A673 (cell line): ENCODE measurements at regions not wholly inside any gene's neighbourhood (a gene's known extent, or its start where the extent isn't known, plus 50 kb on each side); places are given as distances from the start of the nearest gene placed in this dataset.

Source experiments
- BruUV-seq: library from RNA; stranded (reverse); fragments of 400-500 nt; replicated peaks from 2 replicates; lab custom pipeline; 2021; lab: Mats Ljungman, UMichigan
- CTCF ChIA-PET: fragments of 300-600 bp; sonication (Branson Sonifier 250); formaldehyde crosslinking; loops from one replicate; lab custom pipeline; 2022; ENCODE audit warnings: antibody characterized with exemption; lab: Charles Lee
- POLR2A ChIA-PET: fragments of 300-600 bp; sonication (Branson Sonifier 250); formaldehyde crosslinking; loops from one replicate; lab custom pipeline; 2022; ENCODE audit warnings: antibody characterized with exemption; ENCODE audit not compliant: low non-redundant PET; lab: Charles Lee
- DNase-seq: peaks from one replicate; pipeline ENCODE4 v3.0.0-alpha.2; 2015; ENCODE audit warnings: low spot score
- H3K27ac ChIP-seq: fragments of 200-600 bp; sonication (generic); 2 replicates; pipeline ENCODE4 v1.5.1; 2016; ENCODE audit warnings: mixed run types, low read depth, mild to moderate bottlenecking, mixed read lengths, antibody characterized with exemption, low read length; ENCODE audit not compliant: poor library complexity, severe bottlenecking
- H3K27me3 ChIP-seq: fragments of 200-600 bp; sonication (generic); replicated peaks from 2 replicates; pipeline ENCODE4 v1.6.1; 2017; ENCODE audit warnings: mixed run types, low read depth, mild to moderate bottlenecking, mixed read lengths, antibody characterized with exemption, low read length; ENCODE audit not compliant: insufficient read depth, poor library complexity
- H3K36me3 ChIP-seq: fragments of 200-600 bp; sonication (generic); 2 replicates; pipeline ENCODE4 v1.6.1; 2016; ENCODE audit warnings: mixed run types, mild to moderate bottlenecking, mixed read lengths, antibody characterized with exemption, low read length; ENCODE audit not compliant: insufficient read depth, poor library complexity, severe bottlenecking
- H3K4me1 ChIP-seq: fragments of 200-600 bp; sonication (generic); 2 replicates; pipeline ENCODE4 v1.6.1; 2017; ENCODE audit warnings: mixed run types, mild to moderate bottlenecking, mixed read lengths, antibody characterized with exemption, low read length; ENCODE audit not compliant: insufficient read depth, poor library complexity, severe bottlenecking
- H3K4me3 ChIP-seq: fragments of 200-600 bp; sonication (generic); 2 replicates; pipeline ENCODE4 v1.5.1; 2016; ENCODE audit warnings: low read depth, mixed run types, mild to moderate bottlenecking, mixed read lengths, low read length; ENCODE audit not compliant: poor library complexity, severe bottlenecking
- H3K9me3 ChIP-seq: fragments of 200-600 bp; sonication (generic); 2 replicates; pipeline ENCODE4 v1.6.1; 2016; ENCODE audit warnings: mixed run types, low read depth, mild to moderate bottlenecking, mixed read lengths, antibody characterized with exemption, low read length; ENCODE audit not compliant: poor library complexity, severe bottlenecking
- EZH2 ChIP-seq: fragments of 200-600 bp; sonication (generic); IDR thresholded peaks from 2 replicates; pipeline ENCODE4 v1.6.1; 2017; ENCODE audit warnings: borderline replicate concordance, low read depth, mild to moderate bottlenecking, mixed read lengths, antibody characterized with exemption, low read length; ENCODE audit not compliant: poor library complexity, severe bottlenecking
- intact Hi-C: fragments of 100-400 bp; cut with micrococcal nuclease; formaldehyde crosslinking; loops from one replicate; pipeline ENCODE4 v1.10.0; 2022; ENCODE audit not compliant: unreplicated experiment
- TF ChIP-seq, protein P1 (sequence below): fragments of 300-800, 200-600 bp; sonication (generic); conservative IDR thresholded peaks from 2 replicates; pipeline ENCODE4 v1.5.1; 2017; ENCODE audit warnings: low read depth, mild to moderate bottlenecking, antibody characterized with exemption, low read length, moderate library complexity, mixed read lengths

DNA sequence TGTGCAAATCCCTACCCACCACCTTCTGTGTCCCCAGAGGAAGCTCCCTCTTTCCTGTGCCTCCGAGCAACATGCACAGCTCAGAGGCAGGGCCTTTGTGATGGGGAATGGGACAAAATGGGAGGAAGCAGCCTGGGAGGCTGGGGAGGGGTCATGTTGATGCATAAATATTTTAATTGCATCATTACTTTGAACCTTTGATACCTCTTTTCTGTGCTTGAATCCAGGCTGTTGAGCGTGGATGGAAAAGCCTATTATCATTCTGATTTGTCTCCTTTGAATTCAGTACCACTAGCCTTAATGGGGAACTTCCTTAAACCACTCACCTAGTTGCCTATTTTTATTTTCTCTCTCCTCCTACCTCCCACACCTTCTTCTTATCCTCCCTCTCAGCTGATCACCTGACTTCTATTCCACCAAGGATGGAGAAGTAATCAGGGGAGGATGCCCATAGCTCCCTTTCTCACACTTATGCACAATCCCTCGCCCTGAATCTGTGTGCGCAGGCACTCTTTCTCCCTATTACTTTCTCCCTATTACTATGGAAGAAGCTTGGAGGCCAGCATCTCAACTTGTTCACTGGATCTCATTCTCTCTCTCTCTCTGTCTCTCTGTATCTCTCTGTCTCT, 78.5 kb downstream of the SEC61G start:
- intact Hi-C loops: no loop called here
- no peak for DNase-seq
- ChIA-PET POLR2A (no interaction called here), CTCF (no interaction called here)
- Histone ChIP-seq H3K9me3 (no peaks in the 10 kb centered on the region), H3K36me3 (no peaks in the 10 kb centered on the region), H3K27me3 (no peaks in the 10 kb centered on the region), H3K4me1 (no peaks in the 10 kb centered on the region), H3K4me3 (no peak overlapping the region), H3K27ac (no peak overlapping the region)
- BruUV-seq: no TSS peak
- TF ChIP-seq, protein P1, sequence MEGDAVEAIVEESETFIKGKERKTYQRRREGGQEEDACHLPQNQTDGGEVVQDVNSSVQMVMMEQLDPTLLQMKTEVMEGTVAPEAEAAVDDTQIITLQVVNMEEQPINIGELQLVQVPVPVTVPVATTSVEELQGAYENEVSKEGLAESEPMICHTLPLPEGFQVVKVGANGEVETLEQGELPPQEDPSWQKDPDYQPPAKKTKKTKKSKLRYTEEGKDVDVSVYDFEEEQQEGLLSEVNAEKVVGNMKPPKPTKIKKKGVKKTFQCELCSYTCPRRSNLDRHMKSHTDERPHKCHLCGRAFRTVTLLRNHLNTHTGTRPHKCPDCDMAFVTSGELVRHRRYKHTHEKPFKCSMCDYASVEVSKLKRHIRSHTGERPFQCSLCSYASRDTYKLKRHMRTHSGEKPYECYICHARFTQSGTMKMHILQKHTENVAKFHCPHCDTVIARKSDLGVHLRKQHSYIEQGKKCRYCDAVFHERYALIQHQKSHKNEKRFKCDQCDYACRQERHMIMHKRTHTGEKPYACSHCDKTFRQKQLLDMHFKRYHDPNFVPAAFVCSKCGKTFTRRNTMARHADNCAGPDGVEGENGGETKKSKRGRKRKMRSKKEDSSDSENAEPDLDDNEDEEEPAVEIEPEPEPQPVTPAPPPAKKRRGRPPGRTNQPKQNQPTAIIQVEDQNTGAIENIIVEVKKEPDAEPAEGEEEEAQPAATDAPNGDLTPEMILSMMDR: no peak
- no peak for TF ChIP-seq EZH2

DNA sequence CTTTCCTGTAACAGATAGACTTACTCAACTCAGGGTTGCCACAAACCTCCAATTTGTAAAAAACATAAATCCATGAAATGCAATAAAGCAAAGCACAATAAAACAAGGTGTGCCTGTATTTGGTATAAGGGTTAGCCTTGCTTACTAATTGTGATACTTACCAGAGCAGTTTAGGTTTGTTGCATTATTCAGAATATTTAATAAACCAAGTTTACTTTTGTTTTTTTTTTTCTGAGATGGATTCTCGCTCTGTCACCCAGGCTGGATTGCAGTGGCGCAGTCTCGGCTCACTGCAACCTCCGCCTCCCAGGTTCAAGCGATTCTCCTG, 79.6 kb downstream of the SEC61G start:
- no peaks in the 10 kb centered on the region for H3K9me3 ChIP-seq
- POLR2A ChIA-PET: no interaction called here
- TF ChIP-seq EZH2: no peak
- TF ChIP-seq, protein P1: no peak
- no peaks in the 10 kb centered on the region for H3K36me3 ChIP-seq
- intact Hi-C loops: no loop called here
- no TSS peak for BruUV-seq
- H3K4me3 ChIP-seq: no peak overlapping the region
- no peaks in the 10 kb centered on the region for H3K27me3 ChIP-seq
- H3K27ac ChIP-seq: no peak overlapping the region
- CTCF ChIA-PET: no interaction called here
- no peak for DNase-seq
- H3K4me1 ChIP-seq: no peaks in the 10 kb centered on the region

DNA sequence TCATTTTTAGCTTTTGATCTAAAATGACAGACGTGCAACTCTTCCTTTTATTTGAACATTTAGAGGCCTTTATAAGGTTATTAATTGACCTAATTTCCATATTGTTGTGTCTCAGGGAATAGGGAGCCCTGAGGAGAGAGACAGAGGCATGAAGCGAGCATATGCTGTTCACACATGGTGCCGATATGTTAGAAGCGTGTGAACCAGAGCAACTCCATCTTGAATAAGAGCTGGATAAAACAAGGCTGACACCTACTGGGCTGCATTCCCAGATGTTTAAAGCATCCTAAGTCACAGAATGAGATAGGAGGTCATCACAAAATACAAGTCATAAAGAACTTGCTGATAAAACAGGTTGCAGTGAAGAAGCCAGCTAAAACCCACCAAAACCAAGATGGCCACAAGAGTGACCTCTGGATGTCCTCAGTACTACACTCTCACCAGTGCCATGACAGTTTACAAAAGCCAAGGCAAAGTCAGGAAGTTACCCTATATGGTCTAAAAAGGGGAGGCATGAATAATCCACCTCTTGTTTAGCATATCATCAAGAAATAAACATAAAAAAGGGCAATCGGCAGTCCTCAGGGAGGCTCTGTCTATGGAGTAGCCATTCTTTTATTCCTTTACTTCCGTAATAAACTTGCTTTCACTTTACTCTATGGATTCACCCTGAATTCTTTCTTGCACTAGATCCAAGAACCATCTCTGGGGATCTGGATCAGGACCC, 80.1 kb downstream of the SEC61G start:
- H3K27me3 ChIP-seq: no peaks in the 10 kb centered on the region
- no peak for DNase-seq
- H3K4me1 ChIP-seq: no peaks in the 10 kb centered on the region
- no peak for TF ChIP-seq EZH2
- TF ChIP-seq, protein P1: no peak
- BruUV-seq: no TSS peak
- ChIA-PET CTCF (no interaction called here), POLR2A (no interaction called here)
- no peak overlapping the region for H3K4me3 ChIP-seq
- no peaks in the 10 kb centered on the region for H3K36me3 ChIP-seq
- no peak overlapping the region for H3K27ac ChIP-seq
- no peaks in the 10 kb centered on the region for H3K9me3 ChIP-seq
- intact Hi-C loops: no loop called here
